HAP-1 (cell line): ENCODE measurements at regions not wholly inside any gene's neighbourhood (a gene's known extent, or its start where the extent isn't known, plus 50 kb on each side); places are given as distances from the start of the nearest gene placed in this dataset.
A peak's percentile ranks its signal among the peaks of the same experiment; 100 is the strongest.

Source experiments
- DNase-seq, 2 experiments: peaks; one replicate each; pipeline ENCODE4 v3.0.0-alpha.2; 2016 to 2020; ENCODE audit warnings: low spot score in 2 of 2
- H3K27me3 ChIP-seq: fragments of 250-450 bp; sonication (Bioruptor Pico); 2 replicates; pipeline ENCODE4 v1.5.1; 2020; ENCODE audit warnings: low read depth, mild to moderate bottlenecking, moderate library complexity
- H3K36me3 ChIP-seq: fragments of 250-450 bp; sonication (Bioruptor Pico); replicated peaks from 2 replicates; pipeline ENCODE4 v1.5.1; 2020; ENCODE audit warnings: mild to moderate bottlenecking
- H3K4me1 ChIP-seq: fragments of 250-450 bp; sonication (Bioruptor Pico); 2 replicates; pipeline ENCODE4 v1.5.1; 2020; ENCODE audit warnings: mild to moderate bottlenecking
- H3K4me3 ChIP-seq: fragments of 250-450 bp; sonication (Bioruptor Pico); 2 replicates; pipeline ENCODE4 v1.5.1; 2020; ENCODE audit warnings: mild to moderate bottlenecking, moderate library complexity
- H3K9me3 ChIP-seq: fragments of 250-450 bp; sonication (Bioruptor Pico); 2 replicates; pipeline ENCODE4 v1.5.1; 2020; ENCODE audit warnings: mild to moderate bottlenecking, moderate library complexity
- in situ Hi-C: fragments of 300-500 bp; cut with MboI; formaldehyde crosslinking; loops from 3 replicates; pipeline ENCODE4 v1.14.3; 2020; ENCODE audit warnings: low sequenced_read_pairs, inconsistent platforms, mixed read lengths

DNA sequence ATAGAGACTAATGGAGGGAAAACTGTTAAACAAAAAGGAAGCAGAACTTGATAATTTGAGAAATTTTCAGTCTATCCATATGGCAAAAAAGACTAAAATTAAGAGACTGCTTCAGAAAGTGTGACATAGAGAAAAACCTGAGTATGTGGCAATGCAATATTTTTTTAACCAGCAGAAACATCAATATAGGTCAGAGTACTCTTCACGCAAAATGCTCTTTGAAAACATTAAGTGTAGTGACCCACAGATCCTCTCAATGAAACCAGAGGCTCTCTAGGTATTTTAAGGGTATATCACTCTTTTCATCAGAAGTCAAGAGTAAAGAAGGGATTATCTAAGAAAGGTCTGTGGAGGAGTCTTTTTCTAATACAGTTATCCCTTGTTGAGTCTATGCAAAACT is 1394.8 kb downstream of the DSC3 start:
- H3K4me1 ChIP-seq, result no peaks in the 10 kb centered on the region
- no peak overlapping the region for H3K4me3 ChIP-seq
- no peaks in the 10 kb centered on the region for H3K27me3 ChIP-seq
- in situ Hi-C loops, result no loop called here
- H3K9me3 ChIP-seq, result no peaks in the 10 kb centered on the region
- DNase-seq, result no peak
- H3K36me3 ChIP-seq, result no peaks in the 10 kb centered on the region

DNA sequence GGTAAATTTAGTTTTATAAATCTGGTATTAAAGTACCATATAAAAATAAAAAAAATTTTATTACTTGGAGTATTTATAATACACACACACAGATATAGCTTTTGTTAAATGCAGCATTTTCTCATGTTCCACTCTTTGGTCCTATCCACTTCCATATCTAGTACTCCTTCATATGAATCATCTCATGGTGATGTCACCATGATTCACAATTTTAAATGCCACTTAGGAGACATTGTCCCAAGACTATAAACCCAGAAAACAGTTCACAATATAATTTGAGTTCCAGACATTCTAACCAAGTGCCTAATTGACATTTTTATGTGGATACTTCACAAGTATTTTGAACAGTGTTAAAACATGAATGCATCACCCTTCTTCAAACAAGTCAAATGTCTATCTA is 1398.3 kb downstream of the DSC3 start:
- Histone ChIP-seq H3K4me3 (no peak overlapping the region), H3K27me3 (no peaks in the 10 kb centered on the region), H3K9me3 (no peaks in the 10 kb centered on the region), H3K36me3 (no peaks in the 10 kb centered on the region), H3K4me1 (no peaks in the 10 kb centered on the region)
- in situ Hi-C loops, result no loop called here
- DNase-seq, result no peak

DNA sequence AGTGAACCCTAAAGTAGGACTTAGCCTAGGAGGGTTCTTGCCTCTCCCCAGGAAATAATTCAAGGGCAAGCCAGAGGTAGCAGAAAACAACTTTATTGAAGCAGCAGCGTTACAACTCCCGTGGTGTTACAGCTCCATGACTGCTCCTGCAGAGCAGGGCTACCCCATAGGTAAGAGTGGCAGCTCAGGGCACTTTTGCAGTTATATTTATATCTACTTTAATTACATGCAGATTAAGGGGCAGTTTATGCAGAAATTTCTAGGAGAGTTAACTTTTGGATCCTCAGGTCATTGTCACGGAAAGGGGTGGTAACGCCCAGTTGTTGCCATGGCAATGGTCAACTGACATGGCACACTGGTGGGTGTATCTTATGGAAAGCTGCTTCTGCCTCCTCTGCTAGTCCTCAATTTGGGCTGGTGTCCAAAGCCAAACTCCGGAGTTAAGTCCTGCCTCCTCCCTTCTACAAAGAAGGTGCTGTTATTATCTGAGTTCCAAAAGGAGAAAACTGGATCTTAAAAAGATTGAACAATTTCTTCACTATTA is 1413.0 kb downstream of the DSC3 start:
- H3K36me3 ChIP-seq, result no peaks in the 10 kb centered on the region
- H3K9me3 ChIP-seq, result no peaks in the 10 kb centered on the region
- no peaks in the 10 kb centered on the region for H3K4me1 ChIP-seq
- H3K27me3 ChIP-seq, result no peaks in the 10 kb centered on the region
- DNase-seq, result no peak
- H3K4me3 ChIP-seq, result no peak overlapping the region
- in situ Hi-C loops, result no loop called here

DNA sequence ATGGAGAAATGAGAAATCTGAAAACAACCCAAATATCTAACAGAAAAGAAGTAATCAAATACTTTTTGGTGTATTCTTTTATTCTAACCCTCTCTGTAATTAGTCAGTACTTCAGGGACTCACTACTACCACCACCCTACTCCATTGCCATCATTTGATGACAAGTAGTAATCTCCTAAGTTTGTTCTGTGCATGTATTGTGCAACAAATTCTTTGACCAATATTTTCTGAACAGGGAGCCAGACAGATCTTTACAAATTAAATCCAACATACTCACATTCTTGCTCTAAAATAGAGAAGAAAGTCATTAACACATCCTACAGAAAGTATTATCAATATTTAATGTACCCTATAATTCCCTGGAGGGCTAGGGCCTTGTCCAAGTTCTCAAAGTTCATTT is 1416.4 kb downstream of the DSC3 start:
- DNase-seq, result no peak
- in situ Hi-C loops, result no loop called here
- Histone ChIP-seq H3K4me3 (no peak overlapping the region), H3K9me3 (no peaks in the 10 kb centered on the region), H3K27me3 (no peaks in the 10 kb centered on the region), H3K36me3 (no peaks in the 10 kb centered on the region), H3K4me1 (no peaks in the 10 kb centered on the region)

DNA sequence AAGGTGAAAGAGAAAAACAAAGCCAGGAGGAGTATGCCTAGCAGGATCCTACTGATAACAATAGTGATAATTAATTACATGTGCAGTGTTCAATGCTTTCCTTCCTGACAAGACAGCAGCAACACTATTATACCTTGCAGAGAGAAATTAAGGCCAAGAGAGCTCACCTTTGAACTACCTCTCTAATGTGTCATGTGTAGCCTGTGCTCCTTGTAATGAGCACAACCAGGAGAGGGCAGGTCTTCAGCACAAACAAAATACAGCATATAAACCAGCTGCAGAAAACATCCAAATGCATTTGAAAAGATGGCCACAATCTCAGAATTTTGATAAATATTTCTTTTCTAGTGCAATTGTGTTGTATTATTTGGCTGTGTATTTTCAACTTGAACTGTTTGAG is 1425.7 kb downstream of the DSC3 start:
- H3K4me3 ChIP-seq, result no peak overlapping the region
- H3K27me3 ChIP-seq, result no peaks in the 10 kb centered on the region
- in situ Hi-C loops, result no loop called here
- no peaks in the 10 kb centered on the region for H3K4me1 ChIP-seq
- H3K36me3 ChIP-seq, result no peaks in the 10 kb centered on the region
- H3K9me3 ChIP-seq, result no peaks in the 10 kb centered on the region
- no peak for DNase-seq

DNA sequence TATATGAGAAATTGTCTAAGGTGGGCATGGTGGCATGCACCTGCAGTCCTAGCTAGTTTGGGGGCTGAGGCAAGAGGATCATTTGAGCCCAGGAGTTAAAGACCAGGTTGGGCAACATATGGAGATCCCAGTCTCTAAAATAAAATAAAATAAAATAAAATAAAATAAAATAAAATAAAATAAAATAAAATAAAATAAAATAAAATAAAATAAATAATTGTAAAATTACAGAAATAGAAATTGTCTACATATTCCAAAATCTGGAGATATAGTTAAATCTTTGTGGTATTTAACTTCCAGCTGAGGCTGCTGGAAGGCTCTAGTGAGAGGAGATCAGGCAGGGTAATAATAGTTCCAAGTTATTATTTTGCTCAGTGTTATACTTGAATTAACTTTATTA is 1432.1 kb upstream of the CDH2 start:
- Histone ChIP-seq H3K36me3 (no peaks in the 10 kb centered on the region), H3K9me3 (no peaks in the 10 kb centered on the region; the same call in none of the 2 replicates), H3K27me3 (no peaks in the 10 kb centered on the region), H3K4me1 (no peaks in the 10 kb centered on the region), H3K4me3 (no peak overlapping the region)
- no peak for DNase-seq
- in situ Hi-C loops, result no loop called here

DNA sequence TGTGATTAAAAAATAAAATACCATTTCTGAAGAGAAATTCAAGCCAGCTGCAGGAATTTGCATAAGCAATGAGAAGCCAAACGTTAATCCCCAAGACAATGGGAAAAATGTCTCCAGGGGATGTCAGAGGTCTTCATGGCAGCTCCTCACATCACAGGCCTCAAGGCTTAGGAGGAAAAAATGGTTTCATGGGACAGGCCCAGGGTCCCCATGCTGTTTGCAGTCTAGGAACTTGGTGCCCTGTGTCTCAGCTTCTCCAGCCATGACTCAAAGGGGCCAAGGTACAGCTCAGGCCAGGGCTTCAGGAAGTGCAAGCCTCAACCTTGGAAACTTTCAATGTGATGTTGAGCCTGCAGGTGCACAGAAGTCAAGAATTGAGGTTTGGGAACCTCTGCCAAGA is 1428.4 kb upstream of the CDH2 start:
- no peaks in the 10 kb centered on the region for H3K27me3 ChIP-seq
- H3K9me3 ChIP-seq, result no peaks in the 10 kb centered on the region; the same call in none of the 2 replicates
- H3K4me3 ChIP-seq, result no peak overlapping the region
- in situ Hi-C loops, result no loop called here
- no peaks in the 10 kb centered on the region for H3K36me3 ChIP-seq
- H3K4me1 ChIP-seq, result no peaks in the 10 kb centered on the region
- no peak for DNase-seq

DNA sequence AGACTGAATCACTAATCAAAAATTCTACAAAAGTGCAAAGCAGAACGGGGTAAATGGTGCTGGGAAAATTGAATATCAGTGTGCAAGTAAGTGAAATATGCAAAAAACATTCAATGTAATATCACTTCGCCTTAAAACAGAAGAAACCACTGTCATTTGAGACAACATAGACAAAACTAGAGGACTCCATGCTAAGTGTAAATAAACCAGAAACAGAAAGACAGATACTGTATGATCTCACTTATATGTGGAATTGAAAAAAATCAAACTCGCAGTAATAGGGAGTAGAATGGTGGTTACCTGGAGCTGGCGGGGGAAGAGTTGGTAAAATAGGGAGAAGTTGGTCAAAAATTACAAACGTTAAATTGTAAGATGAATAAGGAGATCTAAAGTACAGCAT is 1420.0 kb upstream of the CDH2 start:
- Histone ChIP-seq H3K4me3 (no peak overlapping the region), H3K9me3 (no peaks in the 10 kb centered on the region), H3K4me1 (no peaks in the 10 kb centered on the region), H3K27me3 (no peaks in the 10 kb centered on the region), H3K36me3 (no peaks in the 10 kb centered on the region)
- in situ Hi-C loops, result no loop called here
- DNase-seq, result no peak

DNA sequence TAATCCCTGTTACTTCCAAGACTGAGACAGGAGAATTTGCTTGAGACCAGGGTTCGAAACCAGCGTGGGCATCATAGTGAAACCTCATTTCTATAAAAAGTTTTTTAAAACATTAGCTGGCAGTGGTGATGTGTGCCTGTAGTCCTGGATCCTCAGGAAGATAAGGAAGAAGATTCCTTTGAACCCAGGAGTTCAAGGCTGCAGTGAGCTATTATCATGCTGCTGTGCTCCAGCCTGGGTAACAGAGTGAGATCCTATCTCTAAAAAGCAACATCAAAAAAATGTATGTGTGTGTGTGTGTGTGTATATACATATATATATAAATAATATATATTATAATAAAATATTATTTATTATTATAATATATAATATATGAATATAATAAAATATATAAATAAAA is 1417.6 kb upstream of the CDH2 start:
- in situ Hi-C loops, result no loop called here
- Histone ChIP-seq H3K9me3 (no peaks in the 10 kb centered on the region), H3K27me3 (no peaks in the 10 kb centered on the region), H3K36me3 (no peaks in the 10 kb centered on the region), H3K4me1 (no peaks in the 10 kb centered on the region), H3K4me3 (no peak overlapping the region)
- DNase-seq, result no peak

DNA sequence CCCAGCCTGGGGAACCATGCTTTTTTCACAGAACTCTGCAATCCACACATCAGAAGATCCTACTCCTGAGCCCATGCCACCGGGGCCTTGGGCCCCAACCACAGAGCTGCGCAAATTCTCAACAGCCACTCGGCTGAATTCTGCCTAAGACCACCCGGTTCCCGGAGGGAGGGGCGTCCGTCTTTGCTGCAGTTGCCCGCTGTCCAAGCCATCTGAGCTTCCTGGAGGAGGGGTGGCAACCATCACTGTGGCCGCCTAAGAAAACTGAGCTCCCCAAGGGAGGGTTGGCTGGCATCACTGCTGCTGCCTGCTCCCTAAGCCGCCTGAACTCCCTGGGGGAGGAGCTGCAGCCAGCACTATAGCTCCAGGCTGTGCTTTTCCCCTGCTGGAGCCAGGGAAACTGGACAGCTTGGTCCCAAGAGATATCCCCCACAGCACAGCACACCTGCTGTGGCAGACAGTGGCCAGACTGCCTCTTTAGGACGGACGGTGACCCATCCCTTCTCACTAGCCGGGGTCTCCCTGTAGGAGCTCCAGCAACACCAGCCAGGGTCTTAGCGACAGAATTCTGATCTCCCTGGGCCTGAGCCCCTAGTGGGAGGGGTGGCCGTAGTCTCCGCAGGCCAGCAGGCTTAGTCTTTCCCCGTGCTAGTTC is 1411.6 kb upstream of the CDH2 start:
- in situ Hi-C loops, result no loop called here
- H3K9me3 ChIP-seq, result no peaks in the 10 kb centered on the region
- H3K27me3 ChIP-seq, result no peaks in the 10 kb centered on the region
- H3K4me1 ChIP-seq, result no peaks in the 10 kb centered on the region
- no peaks in the 10 kb centered on the region for H3K36me3 ChIP-seq
- H3K4me3 ChIP-seq, result no peak overlapping the region
- DNase-seq, result no peak

DNA sequence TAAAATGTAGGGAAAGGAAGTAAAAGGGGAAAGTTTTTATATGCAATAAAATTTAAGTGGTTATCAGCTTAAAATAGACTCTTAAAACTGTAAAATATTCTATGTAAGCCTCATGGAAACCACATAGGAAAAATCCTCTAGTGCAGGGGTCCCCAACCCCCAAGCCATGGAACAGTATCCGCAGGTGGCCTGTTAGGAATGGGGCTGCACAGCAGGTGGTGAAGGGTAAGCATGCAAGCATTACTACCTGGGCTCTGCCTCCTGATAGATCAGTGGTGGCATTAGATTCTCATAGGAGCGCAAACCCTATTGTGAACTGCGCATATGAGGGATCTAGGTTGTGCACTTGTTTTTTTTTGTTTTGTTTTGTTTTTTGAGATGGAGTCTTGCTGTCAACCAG is 1409.3 kb upstream of the CDH2 start:
- Histone ChIP-seq H3K36me3 (no peaks in the 10 kb centered on the region), H3K27me3 (no peaks in the 10 kb centered on the region), H3K4me3 (no peak overlapping the region), H3K4me1 (no peaks in the 10 kb centered on the region), H3K9me3 (no peaks in the 10 kb centered on the region)
- no peak for DNase-seq
- in situ Hi-C loops, result no loop called here

DNA sequence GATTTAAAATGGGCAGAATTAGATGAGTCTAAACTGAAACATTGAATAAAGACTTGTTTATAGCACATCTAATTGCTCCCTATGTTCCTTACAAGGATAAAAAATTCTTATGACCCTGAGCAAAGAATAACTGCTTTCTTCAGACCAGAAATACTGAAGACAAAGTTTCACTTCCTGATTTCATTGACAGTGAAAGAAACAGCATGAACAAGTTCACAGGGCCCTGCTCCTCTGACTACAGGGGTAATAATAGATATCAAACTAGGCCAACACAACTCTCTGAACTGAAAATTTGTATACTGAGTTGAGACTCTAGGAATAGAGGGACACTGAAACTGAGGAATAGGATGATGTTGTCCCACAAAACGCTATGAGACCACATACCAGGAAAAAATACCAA is 1383.3 kb upstream of the CDH2 start:
- no peak for DNase-seq
- H3K4me3 ChIP-seq, result no peak overlapping the region
- H3K9me3 ChIP-seq, result no peaks in the 10 kb centered on the region
- in situ Hi-C loops, result no loop called here
- H3K4me1 ChIP-seq, result no peaks in the 10 kb centered on the region
- H3K36me3 ChIP-seq, result no peaks in the 10 kb centered on the region
- H3K27me3 ChIP-seq, result no peaks in the 10 kb centered on the region

DNA sequence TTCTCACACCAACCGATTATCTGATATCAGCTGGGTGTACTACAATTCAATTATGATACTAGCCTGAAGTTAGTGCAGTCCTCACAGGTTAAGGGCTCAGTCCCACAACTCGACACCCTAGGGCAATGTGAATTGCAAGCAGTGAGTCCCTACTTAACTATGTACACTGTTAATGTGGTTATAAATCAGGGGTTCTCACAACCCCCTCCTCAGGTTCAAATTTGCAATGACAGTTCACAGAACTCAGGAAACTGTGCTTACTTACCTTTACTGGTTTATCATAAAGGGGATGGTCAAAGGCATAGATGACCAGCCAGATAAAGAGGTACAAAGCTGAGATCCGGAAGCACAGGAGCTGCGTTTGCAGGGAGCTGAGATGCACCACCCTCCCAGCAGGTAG is 1379.1 kb upstream of the CDH2 start:
- Histone ChIP-seq H3K36me3 (no peaks in the 10 kb centered on the region), H3K9me3 (no peaks in the 10 kb centered on the region), H3K27me3 (no peaks in the 10 kb centered on the region), H3K4me1 (no peaks in the 10 kb centered on the region), H3K4me3 (no peak overlapping the region)
- no peak for DNase-seq
- in situ Hi-C loops, result no loop called here

DNA sequence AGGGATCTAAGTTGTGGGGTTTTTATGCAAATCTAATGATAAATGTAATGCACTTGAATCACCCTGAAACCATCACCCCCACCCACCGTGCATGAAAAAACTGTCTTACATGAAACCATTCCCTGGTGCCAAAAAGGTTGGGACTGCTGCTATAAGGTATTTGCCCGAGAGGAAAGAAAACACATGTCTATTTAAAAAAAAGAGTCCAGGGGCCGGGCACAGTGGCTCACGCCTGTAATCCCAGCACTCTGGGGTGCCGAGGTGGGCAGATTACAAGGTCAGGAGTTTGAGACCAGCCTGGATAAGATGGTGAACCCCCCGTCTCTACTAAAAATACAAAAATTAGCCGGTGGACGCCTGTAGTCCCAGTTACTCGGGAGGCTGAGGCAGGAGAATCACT is 1372.8 kb upstream of the CDH2 start:
- in situ Hi-C loops, result no loop called here
- Histone ChIP-seq H3K36me3 (no peaks in the 10 kb centered on the region), H3K27me3 (no peaks in the 10 kb centered on the region), H3K4me3 (no peak overlapping the region), H3K9me3 (no peaks in the 10 kb centered on the region), H3K4me1 (no peaks in the 10 kb centered on the region; the same call in 1 of the 2 replicates)
- no peak for DNase-seq

DNA sequence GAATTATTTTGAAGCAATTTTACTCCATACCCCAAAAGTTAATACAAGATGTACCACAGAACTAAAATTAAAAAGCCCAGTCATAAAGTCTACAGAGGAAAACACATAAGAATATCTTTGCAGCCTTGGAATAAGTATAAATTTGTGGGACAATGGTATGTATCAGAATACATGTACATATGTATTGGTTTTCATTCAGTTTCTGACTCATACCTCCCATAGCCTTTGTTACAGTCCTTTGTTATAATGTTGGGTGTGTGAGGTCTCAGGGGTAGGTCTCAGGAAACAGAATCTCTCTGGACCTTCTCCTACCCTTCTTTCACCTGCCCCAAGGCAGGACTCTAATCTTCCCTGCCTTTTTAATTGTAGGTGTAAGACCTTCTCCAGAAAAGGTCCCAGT is 1370.7 kb upstream of the CDH2 start:
- no peaks in the 10 kb centered on the region for H3K27me3 ChIP-seq
- H3K4me1 ChIP-seq, result peaks cover 5% of the 10 kb centered on the region
- no peak overlapping the region for H3K4me3 ChIP-seq
- H3K9me3 ChIP-seq, result no peaks in the 10 kb centered on the region
- no peaks in the 10 kb centered on the region for H3K36me3 ChIP-seq
- in situ Hi-C loops, result no loop called here
- DNase-seq, result peak; percentile 14 to 67
